ENCODE measurements at regions not wholly inside any gene's neighbourhood (a gene's known extent, or its start where the extent isn't known, plus 50 kb on each side); places are given as distances from the start of the nearest gene placed in this dataset.
"Not testable (repeated sequence)": the region's sequence is repeated elsewhere in the genome, so short reads cannot be mapped to it uniquely, and the experiment has no call there.

DNA sequence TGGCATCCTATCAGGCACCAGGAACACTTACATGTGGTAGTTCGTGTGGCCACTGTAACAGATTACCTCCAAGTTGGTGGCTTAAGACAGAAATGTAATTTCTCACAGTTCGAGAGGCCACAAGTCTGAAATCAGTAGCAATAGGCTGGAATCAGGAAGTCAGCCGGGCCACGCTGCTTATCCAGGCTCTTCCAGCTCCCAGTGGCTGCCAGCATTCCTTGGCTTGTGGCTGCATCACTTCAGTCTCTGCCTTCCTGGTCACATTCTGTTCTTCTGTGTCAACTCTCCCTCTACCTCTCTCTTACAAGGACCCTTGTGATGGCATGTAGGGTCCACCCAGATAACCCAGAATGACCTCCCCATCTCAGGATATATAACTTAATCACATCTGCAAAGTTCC, 78.7 kb upstream of the MSX2 start:
- H3K27me3 Mint-ChIP-seq (ENCODE audit: unreplicated experiment) = no peaks in the 10 kb centered on the region
- no TSS peak for BruUV-seq (replicated peaks)
- TF ChIP-seq, protein P1, sequence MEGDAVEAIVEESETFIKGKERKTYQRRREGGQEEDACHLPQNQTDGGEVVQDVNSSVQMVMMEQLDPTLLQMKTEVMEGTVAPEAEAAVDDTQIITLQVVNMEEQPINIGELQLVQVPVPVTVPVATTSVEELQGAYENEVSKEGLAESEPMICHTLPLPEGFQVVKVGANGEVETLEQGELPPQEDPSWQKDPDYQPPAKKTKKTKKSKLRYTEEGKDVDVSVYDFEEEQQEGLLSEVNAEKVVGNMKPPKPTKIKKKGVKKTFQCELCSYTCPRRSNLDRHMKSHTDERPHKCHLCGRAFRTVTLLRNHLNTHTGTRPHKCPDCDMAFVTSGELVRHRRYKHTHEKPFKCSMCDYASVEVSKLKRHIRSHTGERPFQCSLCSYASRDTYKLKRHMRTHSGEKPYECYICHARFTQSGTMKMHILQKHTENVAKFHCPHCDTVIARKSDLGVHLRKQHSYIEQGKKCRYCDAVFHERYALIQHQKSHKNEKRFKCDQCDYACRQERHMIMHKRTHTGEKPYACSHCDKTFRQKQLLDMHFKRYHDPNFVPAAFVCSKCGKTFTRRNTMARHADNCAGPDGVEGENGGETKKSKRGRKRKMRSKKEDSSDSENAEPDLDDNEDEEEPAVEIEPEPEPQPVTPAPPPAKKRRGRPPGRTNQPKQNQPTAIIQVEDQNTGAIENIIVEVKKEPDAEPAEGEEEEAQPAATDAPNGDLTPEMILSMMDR (IDR thresholded peaks at IDR 0.05; ENCODE audit: unreplicated experiment) = no peak
- H3K4me3 Mint-ChIP-seq (ENCODE audit: low read depth, unreplicated experiment) = no peak overlapping the region
- no peak overlapping the region for H3K27ac Mint-ChIP-seq (ENCODE audit: unreplicated experiment)
- no peak for DNase-seq
- CTCF ChIA-PET = no interaction called here
- no peaks in the 10 kb centered on the region for H3K36me3 Mint-ChIP-seq (ENCODE audit: insufficient read depth, unreplicated experiment)
- peaks cover 9% of the 10 kb centered on the region for H3K9me3 Mint-ChIP-seq (ENCODE audit: low read depth, unreplicated experiment)
- no peaks in the 10 kb centered on the region for H3K4me1 Mint-ChIP-seq (ENCODE audit: low read depth, unreplicated experiment)
- intact Hi-C loops (cut with micrococcal nuclease; ENCODE audit: unreplicated experiment) = no loop called here

DNA sequence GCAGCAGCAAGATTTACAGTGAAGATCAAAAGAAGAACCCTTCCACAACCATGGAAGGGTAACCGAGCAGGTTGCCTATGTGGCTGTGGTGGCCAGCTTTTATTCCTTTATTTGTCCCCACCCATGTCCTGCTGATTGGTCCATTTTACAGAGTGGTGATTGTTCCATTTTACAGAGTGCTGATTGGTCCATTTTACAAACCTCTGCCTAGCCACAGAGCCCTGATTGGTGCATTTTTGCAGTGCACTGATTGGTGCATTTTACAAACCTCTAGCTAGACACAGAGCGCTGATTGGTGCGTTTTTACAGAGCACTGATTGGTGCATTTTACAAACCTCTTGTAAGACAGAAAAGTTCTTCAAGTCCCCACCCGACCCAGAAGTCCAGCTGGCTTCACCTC, 75.8 kb upstream of the MSX2 start:
- DNase-seq; BruUV-seq (replicated peaks); CTCF ChIA-PET: not testable (repeated sequence)

DNA sequence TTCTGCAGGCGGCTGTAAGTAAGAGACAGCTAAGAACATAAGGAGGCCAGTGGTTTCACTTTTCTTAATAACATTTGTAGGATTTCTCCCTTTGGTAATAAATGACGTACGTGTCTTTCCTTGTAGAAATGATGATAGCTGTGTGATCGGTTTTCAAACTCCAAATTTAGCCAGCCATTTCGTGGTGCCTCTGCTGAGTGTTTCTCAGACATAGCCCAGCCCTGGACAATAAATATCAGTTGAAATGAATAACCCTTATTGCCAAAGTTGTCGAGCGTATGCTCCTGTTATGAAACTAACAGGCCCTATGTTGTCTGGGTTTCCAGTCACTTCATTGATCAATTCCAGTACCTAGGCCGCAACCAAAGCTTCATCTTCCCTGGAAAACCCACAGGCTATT, 75.0 kb upstream of the MSX2 start:
- peaks cover 15% of the 10 kb centered on the region for H3K27me3 Mint-ChIP-seq (ENCODE audit: unreplicated experiment)
- no peaks in the 10 kb centered on the region for H3K36me3 Mint-ChIP-seq (ENCODE audit: insufficient read depth, unreplicated experiment)
- TF ChIP-seq, protein P1 (IDR thresholded peaks at IDR 0.05; ENCODE audit: unreplicated experiment) = no peak
- intact Hi-C loops (cut with micrococcal nuclease; ENCODE audit: unreplicated experiment) = no loop called here
- H3K27ac Mint-ChIP-seq (ENCODE audit: unreplicated experiment) = no peak overlapping the region
- BruUV-seq (replicated peaks) = no TSS peak
- CTCF ChIA-PET = no interaction called here
- H3K4me3 Mint-ChIP-seq (ENCODE audit: low read depth, unreplicated experiment) = no peak overlapping the region
- no peak for DNase-seq
- no peaks in the 10 kb centered on the region for H3K4me1 Mint-ChIP-seq (ENCODE audit: low read depth, unreplicated experiment)
- H3K9me3 Mint-ChIP-seq (ENCODE audit: low read depth, unreplicated experiment) = peaks cover 9% of the 10 kb centered on the region

More for the DNA sequence above, 75.8 kb upstream of the MSX2 start:
- H3K27ac Mint-ChIP-seq (ENCODE audit: unreplicated experiment); H3K9me3 Mint-ChIP-seq (ENCODE audit: low read depth, unreplicated experiment); intact Hi-C loops (cut with micrococcal nuclease; ENCODE audit: unreplicated experiment); H3K36me3 Mint-ChIP-seq (ENCODE audit: insufficient read depth, unreplicated experiment); H3K4me1 Mint-ChIP-seq (ENCODE audit: low read depth, unreplicated experiment); H3K4me3 Mint-ChIP-seq (ENCODE audit: low read depth, unreplicated experiment): not testable (repeated sequence)
- peaks cover 11% of the 10 kb centered on the region for H3K27me3 Mint-ChIP-seq (ENCODE audit: unreplicated experiment)

DNA sequence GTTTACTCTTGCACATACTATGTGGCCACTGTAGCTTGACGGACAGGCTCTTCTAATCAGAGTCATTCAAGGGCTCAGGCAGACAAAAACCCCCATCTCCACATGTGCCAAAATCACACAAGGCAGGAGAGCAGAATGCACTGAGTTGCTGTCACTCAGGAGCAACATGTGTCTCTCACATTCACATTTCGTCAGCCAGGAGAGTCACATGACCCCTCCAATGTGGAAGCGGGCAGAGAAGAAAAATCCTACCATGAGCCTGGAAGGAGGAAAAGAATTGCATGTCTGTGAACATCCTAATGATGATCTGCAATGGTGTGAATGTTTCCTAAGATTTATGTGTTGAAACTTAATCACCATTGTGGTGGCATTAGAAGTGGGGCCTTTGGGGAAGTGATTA, 69.9 kb upstream of the MSX2 start:
- Mint-ChIP-seq H3K9me3 (ENCODE audit: low read depth, unreplicated experiment) (no peaks in the 10 kb centered on the region), H3K4me1 (ENCODE audit: low read depth, unreplicated experiment) (no peaks in the 10 kb centered on the region), H3K36me3 (ENCODE audit: insufficient read depth, unreplicated experiment) (no peaks in the 10 kb centered on the region), H3K4me3 (ENCODE audit: low read depth, unreplicated experiment) (no peak overlapping the region), H3K27me3 (ENCODE audit: unreplicated experiment) (peaks cover 15% of the 10 kb centered on the region), H3K27ac (ENCODE audit: unreplicated experiment) (no peak overlapping the region)
- CTCF ChIA-PET = no interaction called here
- TF ChIP-seq, protein P1 (IDR thresholded peaks at IDR 0.05; ENCODE audit: unreplicated experiment) = no peak
- DNase-seq = no peak
- no TSS peak for BruUV-seq (replicated peaks)
- intact Hi-C loops (cut with micrococcal nuclease; ENCODE audit: unreplicated experiment) = no loop called here

DNA sequence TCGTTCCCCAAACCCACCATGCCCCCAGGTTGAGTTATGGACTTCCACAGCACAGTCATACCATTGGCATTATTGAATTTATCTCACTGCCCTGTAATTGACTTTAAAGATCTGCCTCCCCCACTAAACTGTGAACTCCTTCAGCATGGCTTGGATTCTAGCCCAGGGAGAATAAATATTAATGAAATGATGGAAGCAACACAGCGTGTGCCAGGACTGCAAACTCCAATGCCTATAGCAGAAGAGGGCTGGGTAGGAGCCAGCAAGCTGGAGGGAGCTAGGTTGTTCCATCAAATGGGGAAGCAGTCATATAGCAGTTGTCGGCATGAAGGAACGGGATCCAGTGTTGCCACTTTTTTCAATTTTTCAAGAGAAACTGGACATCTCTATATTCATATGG, 69.0 kb upstream of the MSX2 start:
- Mint-ChIP-seq H3K4me3 (ENCODE audit: low read depth, unreplicated experiment) (no peak overlapping the region), H3K9me3 (ENCODE audit: low read depth, unreplicated experiment) (no peaks in the 10 kb centered on the region), H3K27ac (ENCODE audit: unreplicated experiment) (no peak overlapping the region), H3K36me3 (ENCODE audit: insufficient read depth, unreplicated experiment) (no peaks in the 10 kb centered on the region), H3K4me1 (ENCODE audit: low read depth, unreplicated experiment) (no peaks in the 10 kb centered on the region), H3K27me3 (ENCODE audit: unreplicated experiment) (peaks cover 18% of the 10 kb centered on the region)
- no peak for DNase-seq
- intact Hi-C loops (cut with micrococcal nuclease; ENCODE audit: unreplicated experiment) = no loop called here
- TF ChIP-seq, protein P1 (IDR thresholded peaks at IDR 0.05; ENCODE audit: unreplicated experiment) = no peak
- CTCF ChIA-PET = no interaction called here
- no TSS peak for BruUV-seq (replicated peaks)

Measured in Calu3 (cell line).